ENCODE measurements at regions not wholly inside any gene's neighbourhood (a gene's known extent, or its start where the extent isn't known, plus 50 kb on each side); places are given as distances from the start of the nearest gene placed in this dataset.

DNA sequence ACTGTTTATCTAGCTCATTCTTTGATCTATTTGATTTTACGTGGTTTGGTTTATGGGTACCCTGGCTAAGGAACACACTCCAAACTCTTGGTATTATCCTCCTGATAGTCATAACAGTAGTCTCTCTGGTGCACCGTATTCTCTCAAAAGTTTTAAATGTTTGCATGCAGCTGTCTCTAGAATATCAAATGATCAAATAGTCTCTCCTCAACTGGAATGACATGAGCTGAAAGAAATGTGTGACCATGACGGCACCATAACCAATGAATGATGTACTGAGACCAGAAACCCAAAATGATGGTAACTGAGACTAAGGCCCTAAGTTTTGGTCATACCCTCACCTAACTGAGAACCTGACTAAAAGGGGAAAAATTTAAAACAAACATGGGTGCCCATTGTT lies 319.4 kb downstream of the SLC7A11 start:
- TF ChIP-seq, protein P1, sequence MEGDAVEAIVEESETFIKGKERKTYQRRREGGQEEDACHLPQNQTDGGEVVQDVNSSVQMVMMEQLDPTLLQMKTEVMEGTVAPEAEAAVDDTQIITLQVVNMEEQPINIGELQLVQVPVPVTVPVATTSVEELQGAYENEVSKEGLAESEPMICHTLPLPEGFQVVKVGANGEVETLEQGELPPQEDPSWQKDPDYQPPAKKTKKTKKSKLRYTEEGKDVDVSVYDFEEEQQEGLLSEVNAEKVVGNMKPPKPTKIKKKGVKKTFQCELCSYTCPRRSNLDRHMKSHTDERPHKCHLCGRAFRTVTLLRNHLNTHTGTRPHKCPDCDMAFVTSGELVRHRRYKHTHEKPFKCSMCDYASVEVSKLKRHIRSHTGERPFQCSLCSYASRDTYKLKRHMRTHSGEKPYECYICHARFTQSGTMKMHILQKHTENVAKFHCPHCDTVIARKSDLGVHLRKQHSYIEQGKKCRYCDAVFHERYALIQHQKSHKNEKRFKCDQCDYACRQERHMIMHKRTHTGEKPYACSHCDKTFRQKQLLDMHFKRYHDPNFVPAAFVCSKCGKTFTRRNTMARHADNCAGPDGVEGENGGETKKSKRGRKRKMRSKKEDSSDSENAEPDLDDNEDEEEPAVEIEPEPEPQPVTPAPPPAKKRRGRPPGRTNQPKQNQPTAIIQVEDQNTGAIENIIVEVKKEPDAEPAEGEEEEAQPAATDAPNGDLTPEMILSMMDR (IDR thresholded peaks at IDR 0.05; ENCODE audit: extremely low read depth in 1 of 2, insufficient read depth in 1 of 2, low read depth in 1 of 2, low read length in 2 of 2) = no peak
- TF ChIP-seq EZH2 (IDR thresholded peaks at IDR 0.05; ENCODE audit: borderline replicate concordance, low read depth, low read length, severe bottlenecking) = no peak
- no peak for TF ChIP-seq POLR2A (IDR thresholded peaks at IDR 0.05; ENCODE audit: low read depth, low read length)
- TF ChIP-seq POLR2AphosphoS5 (IDR thresholded peaks at IDR 0.05; ENCODE audit: insufficient read depth, low read depth, low read length) = no peak

Measured in endothelial cell of umbilical vein (primary cell).